ENCODE measurements at regions not wholly inside any gene's neighbourhood (a gene's known extent, or its start where the extent isn't known, plus 50 kb on each side); places are given as distances from the start of the nearest gene placed in this dataset.

DNA sequence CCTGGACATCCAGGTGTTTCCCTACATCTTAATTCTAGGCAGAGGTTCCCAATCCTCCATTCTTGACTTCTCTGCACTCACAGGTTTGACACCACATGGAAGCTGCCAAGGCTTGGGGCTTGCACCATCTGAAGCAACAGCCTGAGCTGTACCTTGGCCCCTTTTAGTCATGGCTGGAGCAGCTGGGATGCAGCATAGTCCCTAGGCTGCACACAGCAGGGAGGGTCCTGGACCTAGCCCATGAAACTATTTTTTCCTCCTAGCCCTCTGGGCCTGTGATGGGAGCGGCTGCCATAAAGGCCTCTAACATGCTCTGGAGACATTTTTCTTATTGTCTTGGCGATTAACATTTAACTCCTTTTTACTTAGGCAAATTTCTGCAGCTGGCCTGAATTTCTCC, 417.2 kb upstream of the FLRT2 start:
- no peak for DNase-seq (ENCODE audit: low read depth, low spot score)
- H3K27me3 ChIP-seq (ENCODE audit: control insufficient read depth in 2 of 2, insufficient read depth in 2 of 2, low read length in 2 of 2), result no peaks in the 10 kb centered on the region
- no TSS peak for BruUV-seq (replicated peaks)
- H3K4me3 ChIP-seq (replicated peaks in 1 of 3; ENCODE audit: insufficient read depth in 1 of 3, low read depth in 1 of 3, low read length in 3 of 3), result no peak overlapping the region
- H3K9ac ChIP-seq (replicated peaks; ENCODE audit: extremely low read depth, insufficient read depth, low read length), result no peak overlapping the region
- intact Hi-C loops (cut with micrococcal nuclease) (no loop called here), dilution Hi-C loops (cut with MboI; ENCODE audit: extremely low pct_ligation_motif_present, low sequenced_read_pairs) (no loop called here)
- H3K27ac ChIP-seq (ENCODE audit: insufficient read depth, low read depth, low read length), result no peak overlapping the region
- FAIRE-seq, result no peak
- H3K4me2 ChIP-seq (ENCODE audit: insufficient read depth, low read length), result no peak overlapping the region
- no peaks in the 10 kb centered on the region for H3K36me3 ChIP-seq (ENCODE audit: control insufficient read depth in 2 of 2, extremely low read depth in 1 of 2, insufficient read depth in 2 of 2, low read length in 2 of 2)
- H4K20me1 ChIP-seq (replicated peaks; ENCODE audit: control insufficient read depth, extremely low read depth, insufficient read depth, low read length), result no peaks in the 10 kb centered on the region
- H3K9me1 ChIP-seq (replicated peaks; ENCODE audit: control insufficient read depth, extremely low read depth, insufficient read depth, low read length), result no peaks in the 10 kb centered on the region
- H2AFZ ChIP-seq (ENCODE audit: low read depth, low read length), result no peak overlapping the region
- CTCF ChIA-PET, result no interaction called here
- H3K4me1 ChIP-seq (ENCODE audit: control insufficient read depth, extremely low read depth, insufficient read depth, low read length), result no peaks in the 10 kb centered on the region
- H3K9me3 ChIP-seq (replicated peaks; ENCODE audit: control insufficient read depth, insufficient read depth, low read length), result no peaks in the 10 kb centered on the region
- no peaks in the 10 kb centered on the region for H3K79me2 ChIP-seq (ENCODE audit: control insufficient read depth, insufficient read depth, low read length)
- POLR2A ChIA-PET, result no interaction called here
- no peak for TF ChIP-seq GATA2 (IDR thresholded peaks at IDR 0.05; ENCODE audit: insufficient read depth, insufficient read length, low read depth, low read length)
- TF ChIP-seq POLR2AphosphoS5 (IDR thresholded peaks at IDR 0.05; ENCODE audit: insufficient read depth, low read depth, low read length), result no peak
- TF ChIP-seq EZH2 (IDR thresholded peaks at IDR 0.05; ENCODE audit: borderline replicate concordance, low read depth, low read length, severe bottlenecking), result no peak
- TF ChIP-seq JUN (IDR thresholded peaks at IDR 0.05; ENCODE audit: borderline replicate concordance, insufficient read depth, insufficient read length, low read depth), result no peak
- no peak for TF ChIP-seq MYC (IDR thresholded peaks at IDR 0.05; ENCODE audit: low read depth, low read length)
- TF ChIP-seq FOS (IDR thresholded peaks at IDR 0.05; ENCODE audit: borderline replicate concordance, insufficient read depth, low read length), result no peak
- TF ChIP-seq, protein P1, sequence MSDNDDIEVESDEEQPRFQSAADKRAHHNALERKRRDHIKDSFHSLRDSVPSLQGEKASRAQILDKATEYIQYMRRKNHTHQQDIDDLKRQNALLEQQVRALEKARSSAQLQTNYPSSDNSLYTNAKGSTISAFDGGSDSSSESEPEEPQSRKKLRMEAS (IDR thresholded peaks at IDR 0.05; ENCODE audit: insufficient read depth, insufficient read length), result no peak
- TF ChIP-seq POLR2A (IDR thresholded peaks at IDR 0.05; ENCODE audit: low read depth, low read length), result no peak
- TF ChIP-seq, protein P2, sequence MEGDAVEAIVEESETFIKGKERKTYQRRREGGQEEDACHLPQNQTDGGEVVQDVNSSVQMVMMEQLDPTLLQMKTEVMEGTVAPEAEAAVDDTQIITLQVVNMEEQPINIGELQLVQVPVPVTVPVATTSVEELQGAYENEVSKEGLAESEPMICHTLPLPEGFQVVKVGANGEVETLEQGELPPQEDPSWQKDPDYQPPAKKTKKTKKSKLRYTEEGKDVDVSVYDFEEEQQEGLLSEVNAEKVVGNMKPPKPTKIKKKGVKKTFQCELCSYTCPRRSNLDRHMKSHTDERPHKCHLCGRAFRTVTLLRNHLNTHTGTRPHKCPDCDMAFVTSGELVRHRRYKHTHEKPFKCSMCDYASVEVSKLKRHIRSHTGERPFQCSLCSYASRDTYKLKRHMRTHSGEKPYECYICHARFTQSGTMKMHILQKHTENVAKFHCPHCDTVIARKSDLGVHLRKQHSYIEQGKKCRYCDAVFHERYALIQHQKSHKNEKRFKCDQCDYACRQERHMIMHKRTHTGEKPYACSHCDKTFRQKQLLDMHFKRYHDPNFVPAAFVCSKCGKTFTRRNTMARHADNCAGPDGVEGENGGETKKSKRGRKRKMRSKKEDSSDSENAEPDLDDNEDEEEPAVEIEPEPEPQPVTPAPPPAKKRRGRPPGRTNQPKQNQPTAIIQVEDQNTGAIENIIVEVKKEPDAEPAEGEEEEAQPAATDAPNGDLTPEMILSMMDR (IDR thresholded peaks at IDR 0.05; ENCODE audit: extremely low read depth in 1 of 2, insufficient read depth in 1 of 2, low read depth in 1 of 2, low read length in 2 of 2), result no peak
